ENCODE measurements at regions not wholly inside any gene's neighbourhood (a gene's known extent, or its start where the extent isn't known, plus 50 kb on each side); places are given as distances from the start of the nearest gene placed in this dataset.
A peak's percentile ranks its signal among the peaks of the same experiment; 100 is the strongest.

DNA sequence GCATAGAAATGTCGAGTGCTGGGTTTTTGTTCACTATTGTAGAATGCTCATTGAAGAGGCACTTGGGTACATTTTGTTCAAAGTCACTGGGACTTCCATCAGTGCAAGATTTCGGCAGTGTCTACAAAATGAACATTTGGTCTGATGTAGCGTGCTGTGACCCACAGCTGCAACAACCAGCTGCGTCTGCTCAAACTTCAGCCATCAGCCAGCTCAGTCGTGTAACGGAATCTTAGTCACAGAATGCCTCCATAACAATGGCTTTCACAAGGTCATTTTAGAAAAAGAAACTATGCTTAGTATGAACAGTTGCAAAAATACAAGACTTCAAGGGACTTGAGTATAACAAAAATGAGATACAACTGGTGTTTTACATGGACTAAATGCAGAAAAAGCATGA, 828.1 kb upstream of the GRAMD2B start:
- no peaks in the 10 kb centered on the region for H3K9me3 ChIP-seq
- no peaks in the 10 kb centered on the region for H3K27me3 ChIP-seq (ENCODE audit: low read depth)
- no peak overlapping the region for H3K27ac ChIP-seq
- TF ChIP-seq, protein P1, sequence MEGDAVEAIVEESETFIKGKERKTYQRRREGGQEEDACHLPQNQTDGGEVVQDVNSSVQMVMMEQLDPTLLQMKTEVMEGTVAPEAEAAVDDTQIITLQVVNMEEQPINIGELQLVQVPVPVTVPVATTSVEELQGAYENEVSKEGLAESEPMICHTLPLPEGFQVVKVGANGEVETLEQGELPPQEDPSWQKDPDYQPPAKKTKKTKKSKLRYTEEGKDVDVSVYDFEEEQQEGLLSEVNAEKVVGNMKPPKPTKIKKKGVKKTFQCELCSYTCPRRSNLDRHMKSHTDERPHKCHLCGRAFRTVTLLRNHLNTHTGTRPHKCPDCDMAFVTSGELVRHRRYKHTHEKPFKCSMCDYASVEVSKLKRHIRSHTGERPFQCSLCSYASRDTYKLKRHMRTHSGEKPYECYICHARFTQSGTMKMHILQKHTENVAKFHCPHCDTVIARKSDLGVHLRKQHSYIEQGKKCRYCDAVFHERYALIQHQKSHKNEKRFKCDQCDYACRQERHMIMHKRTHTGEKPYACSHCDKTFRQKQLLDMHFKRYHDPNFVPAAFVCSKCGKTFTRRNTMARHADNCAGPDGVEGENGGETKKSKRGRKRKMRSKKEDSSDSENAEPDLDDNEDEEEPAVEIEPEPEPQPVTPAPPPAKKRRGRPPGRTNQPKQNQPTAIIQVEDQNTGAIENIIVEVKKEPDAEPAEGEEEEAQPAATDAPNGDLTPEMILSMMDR (IDR thresholded peaks at IDR 0.05) = no peak
- H3K4me3 ChIP-seq = no peak overlapping the region
- DNase-seq (no peak), ATAC-seq (peak; percentile 47 to 48)
- no peaks in the 10 kb centered on the region for H3K36me3 ChIP-seq
- intact Hi-C loops (cut with DNase I) = no loop called here
- no peaks in the 10 kb centered on the region for H3K4me1 ChIP-seq

DNA sequence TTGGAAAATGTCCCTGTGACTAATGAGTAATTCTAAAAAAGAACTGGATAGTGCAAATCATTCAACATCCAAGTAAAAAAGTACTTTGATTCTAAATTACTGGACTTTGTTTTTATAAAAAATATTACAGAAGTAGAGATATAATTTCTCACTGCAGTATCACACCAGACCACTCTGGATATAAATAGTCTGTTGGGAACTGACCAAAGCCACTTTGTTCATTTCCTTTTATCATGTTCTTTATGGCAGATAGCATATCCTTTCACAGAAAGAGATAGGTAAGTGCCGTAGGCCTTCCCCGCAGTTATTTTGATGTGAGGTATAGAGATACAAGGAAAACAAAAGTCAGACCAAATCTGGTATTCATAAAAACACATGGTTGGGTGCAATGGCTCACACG, 827.4 kb upstream of the GRAMD2B start:
- Histone ChIP-seq H3K27ac (no peak overlapping the region), H3K4me1 (no peaks in the 10 kb centered on the region), H3K27me3 (ENCODE audit: low read depth) (no peaks in the 10 kb centered on the region), H3K36me3 (no peaks in the 10 kb centered on the region), H3K4me3 (no peak overlapping the region), H3K9me3 (no peaks in the 10 kb centered on the region)
- TF ChIP-seq, protein P1 (IDR thresholded peaks at IDR 0.05) = no peak
- ATAC-seq (no peak), DNase-seq (no peak)
- intact Hi-C loops (cut with DNase I) = no loop called here

DNA sequence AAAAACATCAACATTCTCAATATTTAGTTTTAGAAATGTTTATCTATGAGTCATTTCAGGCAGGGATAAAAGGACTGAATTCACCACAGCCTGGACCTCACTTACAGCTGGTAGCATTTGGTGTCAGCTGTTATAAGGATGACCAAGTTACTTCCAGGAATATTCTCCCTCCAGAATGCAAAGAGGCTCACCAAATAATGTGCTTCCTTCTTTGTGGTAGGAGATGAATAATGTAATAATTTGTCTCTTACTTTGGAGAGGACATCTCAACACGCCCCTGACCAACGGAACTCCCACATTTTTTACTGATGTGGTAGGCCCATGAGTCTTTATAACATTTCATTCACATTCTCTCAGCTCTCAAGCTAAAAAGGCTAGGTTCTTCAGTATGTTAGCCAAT, 825.9 kb upstream of the GRAMD2B start:
- DNase-seq = no peak
- TF ChIP-seq, protein P1 (IDR thresholded peaks at IDR 0.05) = no peak
- no peaks in the 10 kb centered on the region for H3K9me3 ChIP-seq
- H3K27ac ChIP-seq = no peak overlapping the region
- H3K4me3 ChIP-seq = no peak overlapping the region
- no peaks in the 10 kb centered on the region for H3K36me3 ChIP-seq
- no peaks in the 10 kb centered on the region for H3K4me1 ChIP-seq
- peak; percentile 17 to 36 for ATAC-seq
- intact Hi-C loops (cut with DNase I) = no loop called here
- no peaks in the 10 kb centered on the region for H3K27me3 ChIP-seq (ENCODE audit: low read depth)

DNA sequence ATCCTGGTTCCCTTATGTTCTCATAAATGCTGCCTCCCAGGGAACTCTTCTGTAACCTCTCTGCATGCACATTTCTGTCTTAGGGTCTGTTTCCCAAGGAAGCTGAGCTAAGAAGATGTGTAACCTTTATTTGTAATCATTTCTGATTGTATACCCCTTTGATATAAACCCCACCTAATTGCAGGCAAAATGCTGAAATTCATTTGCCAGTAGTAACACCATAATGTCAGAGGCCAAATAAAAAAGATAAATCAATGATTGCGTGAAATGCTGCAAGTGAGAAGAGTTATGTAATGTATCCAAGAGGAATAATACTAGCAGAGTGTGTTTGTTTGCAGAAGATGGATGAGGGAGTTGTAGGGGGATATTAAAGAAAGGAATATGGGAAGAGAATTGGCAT, 822.6 kb upstream of the GRAMD2B start:
- H3K9me3 ChIP-seq = no peaks in the 10 kb centered on the region
- H3K27ac ChIP-seq = no peak overlapping the region
- no peaks in the 10 kb centered on the region for H3K27me3 ChIP-seq (ENCODE audit: low read depth)
- TF ChIP-seq, protein P1 (IDR thresholded peaks at IDR 0.05) = no peak
- DNase-seq = no peak
- intact Hi-C loops (cut with DNase I) = no loop called here
- no peak for ATAC-seq
- no peaks in the 10 kb centered on the region for H3K4me1 ChIP-seq
- H3K4me3 ChIP-seq = no peak overlapping the region
- H3K36me3 ChIP-seq = no peaks in the 10 kb centered on the region

DNA sequence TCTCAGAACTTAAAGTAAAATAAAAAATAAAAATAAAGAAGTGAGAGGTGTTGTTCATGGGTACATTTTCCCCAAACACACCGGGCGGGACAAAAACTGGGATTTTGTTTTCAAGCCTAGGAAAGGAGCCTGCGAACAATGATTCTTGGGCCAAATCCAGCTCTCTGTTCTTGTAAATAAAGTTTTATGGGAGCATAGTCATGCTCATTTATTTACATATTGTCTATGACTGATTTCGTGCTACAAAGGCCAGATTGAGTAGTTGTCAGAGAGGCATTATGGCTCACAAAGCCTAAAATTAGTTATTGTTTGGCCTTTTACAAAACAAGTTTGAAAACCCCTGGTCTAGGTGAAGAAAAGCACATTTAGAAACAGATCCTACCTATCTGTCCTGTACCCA, 821.0 kb upstream of the GRAMD2B start:
- H3K4me3 ChIP-seq = no peak overlapping the region
- DNase-seq (no peak), ATAC-seq (no peak)
- no peaks in the 10 kb centered on the region for H3K4me1 ChIP-seq
- H3K27ac ChIP-seq = no peak overlapping the region
- no peaks in the 10 kb centered on the region for H3K27me3 ChIP-seq (ENCODE audit: low read depth)
- TF ChIP-seq, protein P1 (IDR thresholded peaks at IDR 0.05) = no peak
- intact Hi-C loops (cut with DNase I) = no loop called here
- no peaks in the 10 kb centered on the region for H3K9me3 ChIP-seq
- H3K36me3 ChIP-seq = no peaks in the 10 kb centered on the region

DNA sequence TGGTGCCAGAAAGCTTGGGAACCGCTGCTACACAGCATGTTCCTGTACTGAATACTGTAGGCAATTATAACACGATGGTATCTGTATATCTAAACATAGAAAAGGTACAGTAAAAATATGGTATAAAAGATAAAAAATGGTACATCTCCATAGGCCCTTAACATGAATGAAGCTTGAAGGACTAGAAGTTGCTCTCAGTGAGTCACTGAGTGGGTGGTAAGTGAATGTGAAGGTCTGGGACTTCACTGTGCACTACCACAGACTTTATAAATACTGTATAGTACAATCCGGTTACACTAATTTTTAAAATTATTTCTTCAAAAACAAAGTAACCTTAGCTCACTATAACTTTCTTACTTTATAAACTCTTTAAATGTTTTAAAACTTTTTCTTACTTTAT, 819.9 kb upstream of the GRAMD2B start:
- TF ChIP-seq, protein P1 (IDR thresholded peaks at IDR 0.05) = no peak
- Histone ChIP-seq H3K36me3 (no peaks in the 10 kb centered on the region), H3K27me3 (ENCODE audit: low read depth) (no peaks in the 10 kb centered on the region), H3K27ac (no peak overlapping the region), H3K4me3 (no peak overlapping the region), H3K9me3 (no peaks in the 10 kb centered on the region), H3K4me1 (no peaks in the 10 kb centered on the region)
- intact Hi-C loops (cut with DNase I) = no loop called here
- no peak for DNase-seq
- ATAC-seq = no peak
